ENCODE measurements at regions not wholly inside any gene's neighbourhood (a gene's known extent, or its start where the extent isn't known, plus 50 kb on each side); places are given as distances from the start of the nearest gene placed in this dataset.

DNA sequence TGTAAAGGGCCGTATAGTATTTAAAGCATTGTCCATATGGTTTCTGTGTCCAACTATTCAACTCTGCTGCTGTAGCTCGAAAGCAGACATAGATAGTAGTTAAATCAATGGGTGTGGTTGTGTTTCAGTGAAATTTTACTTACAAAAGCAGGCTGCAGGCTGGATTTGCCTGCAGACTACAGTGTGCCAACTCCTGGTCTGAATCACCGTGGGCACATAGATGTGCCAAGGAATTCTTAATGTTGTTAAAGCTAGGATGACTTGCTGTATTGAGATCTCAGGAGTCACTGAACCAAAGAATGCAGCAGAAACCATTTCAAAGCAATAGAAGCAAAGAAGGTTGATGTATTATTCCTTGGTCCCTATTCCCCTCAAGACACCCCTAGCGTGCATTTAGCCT is 379.0 kb downstream of the STIM2 start:
- no peak for TF ChIP-seq EP300 (IDR thresholded peaks at IDR 0.05)
- TF ChIP-seq POLR2A (IDR thresholded peaks at IDR 0.05): no peak
